ENCODE measurements at regions not wholly inside any gene's neighbourhood (a gene's known extent, or its start where the extent isn't known, plus 50 kb on each side); places are given as distances from the start of the nearest gene placed in this dataset.

GRCh38 chr12:97790281-97790680 is 327.7 kb downstream of the RMST start:
- no peak for TF ChIP-seq POLR2A (IDR thresholded peaks at IDR 0.05)
- TF ChIP-seq POLR2AphosphoS5 (IDR thresholded peaks at IDR 0.05) = no peak
- no peak for TF ChIP-seq CTCF (IDR thresholded peaks at IDR 0.05)
- TF ChIP-seq EP300 (IDR thresholded peaks at IDR 0.05) = no peak
- Histone ChIP-seq H3K4me1 (no peaks in the 10 kb centered on the region), H3K27me3 (no peaks in the 10 kb centered on the region), H3K9me3 (peaks cover 0 to 17% (median 13%) of the 10 kb centered on the region in 4 donors), H3K27ac (no peak overlapping the region), H3K4me3 (no peak overlapping the region), H3K36me3 (no peaks in the 10 kb centered on the region)
- intact Hi-C loops (cut with DNase I; ENCODE audit: low total_unique reads) = no loop called here
- WGBS, 5 donors = 82 to 100% (median 96%) methylated on average over 1 of the region's 1 CpG
- DNase-seq = no peak

GRCh38 chr12:97797473-97797872 is 334.9 kb downstream of the RMST start:
- 83 to 95% (median 88%) methylated on average over 3 of the region's 3 CpGs for WGBS, 5 donors
- Histone ChIP-seq H3K9me3 (peaks cover 0 to 10% (median 6%) of the 10 kb centered on the region in 4 donors), H3K4me1 (no peaks in the 10 kb centered on the region), H3K27ac (no peak overlapping the region), H3K36me3 (no peaks in the 10 kb centered on the region), H3K4me3 (no peak overlapping the region), H3K27me3 (no peaks in the 10 kb centered on the region)
- intact Hi-C loops (cut with DNase I; ENCODE audit: low total_unique reads) = no loop called here
- TF ChIP-seq CTCF (IDR thresholded peaks at IDR 0.05) = no peak
- no peak for TF ChIP-seq EP300 (IDR thresholded peaks at IDR 0.05)
- TF ChIP-seq POLR2AphosphoS5 (IDR thresholded peaks at IDR 0.05) = no peak
- TF ChIP-seq POLR2A (IDR thresholded peaks at IDR 0.05) = no peak
- no peak for DNase-seq

- TF ChIP-seq POLR2A (IDR thresholded peaks at IDR 0.05) (no peak), CTCF (IDR thresholded peaks at IDR 0.05) (no peak), POLR2AphosphoS5 (IDR thresholded peaks at IDR 0.05) (no peak), EP300 (IDR thresholded peaks at IDR 0.05) (no peak)
- no peaks in the 10 kb centered on the region for H3K4me1 ChIP-seq
- DNase-seq = no peak
- no peaks in the 10 kb centered on the region for H3K27me3 ChIP-seq
- no peak overlapping the region for H3K4me3 ChIP-seq
- no peaks in the 10 kb centered on the region for H3K9me3 ChIP-seq
- intact Hi-C loops (cut with DNase I; ENCODE audit: low total_unique reads) = no loop called here
- H3K27ac ChIP-seq = no peak overlapping the region
- 73 to 88% (median 84%) methylated on average over 3 of the region's 3 CpGs for WGBS, 5 donors
- no peaks in the 10 kb centered on the region for H3K36me3 ChIP-seq
Measured at GRCh38 chr12:97800561-97800960, 338.0 kb downstream of the RMST start.

GRCh38 chr12:97801471-97802059 is 339.0 kb downstream of the RMST start:
- intact Hi-C loops (cut with DNase I; ENCODE audit: low total_unique reads) = no loop called here
- Histone ChIP-seq H3K9me3 (no peaks in the 10 kb centered on the region), H3K36me3 (no peaks in the 10 kb centered on the region), H3K27me3 (no peaks in the 10 kb centered on the region), H3K4me1 (no peaks in the 10 kb centered on the region), H3K27ac (no peak overlapping the region), H3K4me3 (no peak overlapping the region)
- 87 to 96% (median 89%) methylated on average over 5 of the region's 5 CpGs for WGBS, 5 donors
- TF ChIP-seq POLR2AphosphoS5 (IDR thresholded peaks at IDR 0.05) (no peak), EP300 (IDR thresholded peaks at IDR 0.05) (no peak), CTCF (IDR thresholded peaks at IDR 0.05) (no peak), POLR2A (IDR thresholded peaks at IDR 0.05) (no peak)
- no peak for DNase-seq

All from stomach (tissue), 8 donors.